Peyer's patch (tissue), 4 donors: ENCODE measurements at regions not wholly inside any gene's neighbourhood (a gene's known extent, or its start where the extent isn't known, plus 50 kb on each side); places are given as distances from the start of the nearest gene placed in this dataset.

ENCODE experiments used
- POLR2A ChIP-seq, 2 donors: fragments of 450-650 bp; IDR thresholded peaks; one replicate each; pipeline ENCODE4 v1.5.1; 2017; ENCODE audit warnings: antibody characterized with exemption in 2 of 2, mild to moderate bottlenecking in 2 of 2, moderate library complexity in 2 of 2
- TF ChIP-seq, protein P1 (sequence below), 6 experiments: fragments of 450-650 bp in 4 of 6; fragments of 200-600 bp in 2 of 6; sonication (generic) in 1 of 6; IDR thresholded peaks; one replicate each; pipeline ENCODE4 v1.5.1; 2017 to 2019; ENCODE audit warnings: antibody characterized with exemption in 6 of 6, mild to moderate bottlenecking in 3 of 6, moderate library complexity in 1 of 6

DNA sequence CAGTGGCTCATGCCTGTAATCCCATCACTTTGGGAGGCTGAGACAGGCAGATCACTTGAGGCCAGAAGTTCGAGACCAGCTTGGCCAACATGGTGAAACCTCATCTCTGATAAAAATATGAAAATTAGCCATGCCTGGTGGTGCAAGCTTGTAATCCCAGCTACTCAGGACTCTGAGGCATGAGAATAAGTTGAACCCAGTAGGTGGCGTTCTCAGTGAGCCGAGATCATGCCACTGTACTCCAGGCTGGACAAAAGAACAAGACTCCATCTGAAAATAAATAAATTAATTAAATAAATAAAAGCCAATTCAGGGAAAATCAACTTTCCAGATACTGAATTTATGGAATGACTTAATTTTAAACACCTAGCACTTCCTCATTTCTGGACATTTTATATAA is 1722.1 kb downstream of the MAT2B start:
- TF ChIP-seq, protein P1, sequence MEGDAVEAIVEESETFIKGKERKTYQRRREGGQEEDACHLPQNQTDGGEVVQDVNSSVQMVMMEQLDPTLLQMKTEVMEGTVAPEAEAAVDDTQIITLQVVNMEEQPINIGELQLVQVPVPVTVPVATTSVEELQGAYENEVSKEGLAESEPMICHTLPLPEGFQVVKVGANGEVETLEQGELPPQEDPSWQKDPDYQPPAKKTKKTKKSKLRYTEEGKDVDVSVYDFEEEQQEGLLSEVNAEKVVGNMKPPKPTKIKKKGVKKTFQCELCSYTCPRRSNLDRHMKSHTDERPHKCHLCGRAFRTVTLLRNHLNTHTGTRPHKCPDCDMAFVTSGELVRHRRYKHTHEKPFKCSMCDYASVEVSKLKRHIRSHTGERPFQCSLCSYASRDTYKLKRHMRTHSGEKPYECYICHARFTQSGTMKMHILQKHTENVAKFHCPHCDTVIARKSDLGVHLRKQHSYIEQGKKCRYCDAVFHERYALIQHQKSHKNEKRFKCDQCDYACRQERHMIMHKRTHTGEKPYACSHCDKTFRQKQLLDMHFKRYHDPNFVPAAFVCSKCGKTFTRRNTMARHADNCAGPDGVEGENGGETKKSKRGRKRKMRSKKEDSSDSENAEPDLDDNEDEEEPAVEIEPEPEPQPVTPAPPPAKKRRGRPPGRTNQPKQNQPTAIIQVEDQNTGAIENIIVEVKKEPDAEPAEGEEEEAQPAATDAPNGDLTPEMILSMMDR (IDR thresholded peaks at IDR 0.05), result no peak
- TF ChIP-seq POLR2A (IDR thresholded peaks at IDR 0.05), result no peak
